22Rv1 (cell line): ENCODE measurements at regions not wholly inside any gene's neighbourhood (a gene's known extent, or its start where the extent isn't known, plus 50 kb on each side); places are given as distances from the start of the nearest gene placed in this dataset.

Experiments
- CTCF ChIP-seq: fragments of 450-650 bp; IDR thresholded peaks from 2 replicates; pipeline ENCODE4 v1.5.1; 2017; ENCODE audit warnings: mild to moderate bottlenecking
- ZFX ChIP-seq: fragments of 450-650 bp; IDR thresholded peaks from 2 replicates; pipeline ENCODE4 v1.6.1; 2017; ENCODE audit warnings: antibody characterized with exemption, borderline replicate concordance

- TF ChIP-seq CTCF: no peak
- no peak for TF ChIP-seq ZFX
These were observed 327.2 kb downstream of the PTPRU start for GRCh38 chr1:29563571-29563970.
